Islet precursor cell (in vitro differentiated cells): ENCODE measurements at regions not wholly inside any gene's neighbourhood (a gene's known extent, or its start where the extent isn't known, plus 50 kb on each side); places are given as distances from the start of the nearest gene placed in this dataset.

Experiments
- DNase-seq: peaks from one replicate; pipeline ENCODE4 v3.0.0-alpha.2; 2018

GRCh38 chr3:15952543-15953175, 154.9 kb upstream of the ANKRD28 start:
- no peak for DNase-seq

GRCh38 chr3:15953841-15954240, 156.1 kb upstream of the ANKRD28 start:
- DNase-seq, result no peak

- no peak for DNase-seq
Measured at GRCh38 chr3:15955968-15956367, 158.2 kb upstream of the ANKRD28 start.

- no peak for DNase-seq
Measured at GRCh38 chr3:15958692-15959433, 161.1 kb upstream of the ANKRD28 start.

- no peak for DNase-seq
Measured at GRCh38 chr3:15959434-15959811, 161.6 kb upstream of the ANKRD28 start.

- DNase-seq, result no peak
Measured at GRCh38 chr3:15964605-15965442, 167.0 kb upstream of the ANKRD28 start.

GRCh38 chr3:15967577-15967976, 169.8 kb upstream of the ANKRD28 start:
- DNase-seq, result no peak

GRCh38 chr3:15969874-15970640, 172.3 kb upstream of the ANKRD28 start:
- DNase-seq, result no peak

- no peak for DNase-seq
Measured at GRCh38 chr3:15973414-15973813, 175.6 kb upstream of the ANKRD28 start.

- DNase-seq, result no peak
Measured at GRCh38 chr3:15973940-15974339, 176.2 kb upstream of the ANKRD28 start.

- DNase-seq, result no peak
Measured at GRCh38 chr3:15974647-15975046, 176.9 kb upstream of the ANKRD28 start.

- DNase-seq, result no peak
Measured at GRCh38 chr3:15976524-15976923, 178.7 kb upstream of the ANKRD28 start.

GRCh38 chr3:15977090-15977489, 179.3 kb upstream of the ANKRD28 start:
- DNase-seq, result no peak

GRCh38 chr3:15977598-15978232, 179.9 kb upstream of the ANKRD28 start:
- no peak for DNase-seq

- no peak for DNase-seq
Measured at GRCh38 chr3:15978801-15979200, 181.0 kb upstream of the ANKRD28 start.

GRCh38 chr3:15979495-15979894, 181.7 kb upstream of the ANKRD28 start:
- DNase-seq, result no peak

- no peak for DNase-seq
Measured at GRCh38 chr3:15979900-15980299, 182.1 kb upstream of the ANKRD28 start.

- DNase-seq, result no peak
Measured at GRCh38 chr3:15982243-15982642, 184.5 kb upstream of the ANKRD28 start.

GRCh38 chr3:15982667-15983196, 185.0 kb upstream of the ANKRD28 start:
- peak; percentile 73 for DNase-seq

- DNase-seq, result peak; percentile 56
Measured at GRCh38 chr3:15983232-15983631, 185.5 kb upstream of the ANKRD28 start.

- no peak for DNase-seq
Measured at GRCh38 chr3:15983693-15984092, 185.9 kb upstream of the ANKRD28 start.

- DNase-seq, result no peak
Measured at GRCh38 chr3:15989419-15989818, 185.1 kb upstream of the GALNT15 start.
